ENCODE measurements at regions not wholly inside any gene's neighbourhood (a gene's known extent, or its start where the extent isn't known, plus 50 kb on each side); places are given as distances from the start of the nearest gene placed in this dataset.

DNA sequence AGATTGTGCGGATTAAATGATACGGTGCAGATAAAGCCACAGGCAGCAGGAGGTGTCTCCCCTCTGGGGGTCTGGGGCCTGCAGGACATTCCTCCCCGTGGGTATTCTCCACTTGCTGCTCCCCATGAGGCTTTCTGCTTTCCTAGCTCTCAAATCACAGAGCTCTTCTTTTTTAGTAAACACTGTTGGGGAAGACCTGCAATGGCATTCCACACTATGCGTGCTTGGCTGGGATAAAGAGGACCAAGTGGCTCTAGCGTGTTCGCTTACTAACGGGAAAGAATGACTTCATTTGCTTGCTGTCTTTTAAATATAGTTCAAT, 146.5 kb downstream of the DDX1 start:
- no peak overlapping the region for H3K4me3 ChIP-seq (replicated peaks; ENCODE audit: insufficient read depth, low read length)
- DNase-seq (ENCODE audit: low read depth in 1 of 2, low spot score in 1 of 2): no peak
- no peak for TF ChIP-seq POLR2AphosphoS5 (IDR thresholded peaks at IDR 0.05; ENCODE audit: low read depth)
- no peak for TF ChIP-seq REST (IDR thresholded peaks at IDR 0.05; ENCODE audit: insufficient replicate concordance, low read depth)
- no peak for TF ChIP-seq CTCF (IDR thresholded peaks at IDR 0.05; ENCODE audit: insufficient read depth, low read length)
- TF ChIP-seq SPI1 (IDR thresholded peaks at IDR 0.05; ENCODE audit: borderline replicate concordance, low read depth): no peak
- TF ChIP-seq GABPA (IDR thresholded peaks at IDR 0.05; ENCODE audit: low read depth): no peak
- peaks cover 3% of the 10 kb centered on the region for H3K27me3 ChIP-seq (ENCODE audit: insufficient read depth, poor library complexity, severe bottlenecking)
- no peak overlapping the region for H3K27ac ChIP-seq (replicated peaks)

GRCh38 chr2:15738943-15739342, 147.3 kb downstream of the DDX1 start:
- Histone ChIP-seq H3K4me3 (replicated peaks; ENCODE audit: insufficient read depth, low read length) (no peak overlapping the region), H3K27ac (replicated peaks) (no peak overlapping the region), H3K27me3 (ENCODE audit: insufficient read depth, poor library complexity, severe bottlenecking) (peaks cover 3% of the 10 kb centered on the region)
- DNase-seq (ENCODE audit: low read depth in 1 of 2, low spot score in 1 of 2): no peak
- TF ChIP-seq SPI1 (IDR thresholded peaks at IDR 0.05; ENCODE audit: borderline replicate concordance, low read depth) (no peak), POLR2AphosphoS5 (IDR thresholded peaks at IDR 0.05; ENCODE audit: low read depth) (no peak), REST (IDR thresholded peaks at IDR 0.05; ENCODE audit: insufficient replicate concordance, low read depth) (no peak), GABPA (IDR thresholded peaks at IDR 0.05; ENCODE audit: low read depth) (no peak), CTCF (IDR thresholded peaks at IDR 0.05; ENCODE audit: insufficient read depth, low read length) (no peak)

DNA sequence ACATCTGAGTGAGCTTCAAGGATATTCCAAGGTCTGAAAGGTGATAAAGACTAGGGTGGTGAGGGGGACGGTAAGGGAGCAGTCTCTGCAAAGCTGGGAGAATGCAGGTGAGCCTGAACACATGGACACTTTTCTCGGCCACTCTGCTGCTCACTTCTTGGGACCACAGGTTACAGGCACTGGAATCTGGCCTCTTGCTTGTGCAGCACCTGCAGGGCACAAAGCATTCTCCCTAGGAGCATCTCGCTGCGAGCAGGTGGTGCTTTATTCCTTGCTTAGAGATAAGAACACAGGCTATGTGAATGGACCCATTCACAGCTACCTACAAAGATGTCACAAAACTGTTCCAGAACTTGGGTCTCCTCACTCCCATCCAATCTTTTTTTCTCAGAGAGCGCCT, 153.2 kb downstream of the DDX1 start:
- no peaks in the 10 kb centered on the region for H3K27me3 ChIP-seq (ENCODE audit: insufficient read depth, poor library complexity, severe bottlenecking)
- no peak overlapping the region for H3K4me3 ChIP-seq (replicated peaks; ENCODE audit: insufficient read depth, low read length)
- TF ChIP-seq SPI1 (IDR thresholded peaks at IDR 0.05; ENCODE audit: borderline replicate concordance, low read depth) (no peak), REST (IDR thresholded peaks at IDR 0.05; ENCODE audit: insufficient replicate concordance, low read depth) (no peak), POLR2AphosphoS5 (IDR thresholded peaks at IDR 0.05; ENCODE audit: low read depth) (no peak)
- no peak overlapping the region for H3K27ac ChIP-seq (replicated peaks)
- DNase-seq (ENCODE audit: low read depth in 1 of 2, low spot score in 1 of 2): no peak

DNA sequence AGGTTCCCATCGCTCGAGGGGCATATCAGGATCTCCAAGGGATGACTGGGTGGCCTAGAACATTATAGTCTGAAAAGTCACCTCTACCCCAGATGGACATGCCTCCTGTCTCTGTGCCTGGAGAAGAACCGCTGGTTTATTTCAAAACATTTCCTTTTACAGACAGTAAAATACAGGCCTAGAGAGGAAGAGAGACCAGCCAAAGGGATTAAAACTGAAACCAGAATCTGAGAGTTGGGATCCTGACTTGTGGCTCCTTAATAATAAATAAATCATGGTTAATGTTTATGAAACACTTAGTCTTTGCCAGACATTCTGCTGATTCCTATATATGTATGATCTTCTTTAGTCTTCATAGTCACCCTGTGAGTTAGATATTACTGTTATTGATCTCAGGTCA, 153.7 kb downstream of the DDX1 start:
- DNase-seq (ENCODE audit: low read depth in 1 of 2, low spot score in 1 of 2): no peak
- TF ChIP-seq SPI1 (IDR thresholded peaks at IDR 0.05; ENCODE audit: borderline replicate concordance, low read depth) (no peak), CTCF (IDR thresholded peaks at IDR 0.05; ENCODE audit: insufficient read depth, low read length) (no peak), POLR2AphosphoS5 (IDR thresholded peaks at IDR 0.05; ENCODE audit: low read depth) (no peak), REST (IDR thresholded peaks at IDR 0.05; ENCODE audit: insufficient replicate concordance, low read depth) (no peak), GABPA (IDR thresholded peaks at IDR 0.05; ENCODE audit: low read depth) (no peak)
- H3K4me3 ChIP-seq (replicated peaks; ENCODE audit: insufficient read depth, low read length): no peak overlapping the region

More for the DNA sequence above, 153.7 kb downstream of the DDX1 start:
- Histone ChIP-seq H3K27ac (replicated peaks) (no peak overlapping the region), H3K27me3 (ENCODE audit: insufficient read depth, poor library complexity, severe bottlenecking) (no peaks in the 10 kb centered on the region)

All from HL-60 (cell line).